ENCODE measurements at regions not wholly inside any gene's neighbourhood (a gene's known extent, or its start where the extent isn't known, plus 50 kb on each side); places are given as distances from the start of the nearest gene placed in this dataset.

GRCh38 chr7:41862261-41862660 is 159.4 kb upstream of the INHBA start:
- no peak overlapping the region for H3K4me3 ChIP-seq (ENCODE audit: control insufficient read depth in 2 of 3, extremely low read depth in 1 of 3, insufficient read depth in 2 of 3, low read depth in 1 of 3, low read length in 3 of 3)
- no peak overlapping the region for H3K4me2 ChIP-seq (ENCODE audit: control insufficient read depth, extremely low read depth, insufficient read depth, low read depth, low read length)
- no peak overlapping the region for H3K9ac ChIP-seq (ENCODE audit: control insufficient read depth, extremely low read depth, insufficient read depth, low read length)
- DNase-seq (ENCODE audit: low read depth, low spot score) (no peak), FAIRE-seq (no peak)
- dilution Hi-C loops (cut with MboI; ENCODE audit: extremely low pct_ligation_motif_present, low sequenced_read_pairs): no loop called here
- H2AFZ ChIP-seq (ENCODE audit: control insufficient read depth, low read length): no peak overlapping the region
- no peaks in the 10 kb centered on the region for H3K27me3 ChIP-seq (ENCODE audit: control insufficient read depth, extremely low read depth, insufficient read depth, low read length)
- H3K9me3 ChIP-seq (ENCODE audit: control insufficient read depth, low read depth, low read length): peaks cover 3% of the 10 kb centered on the region
- H3K79me2 ChIP-seq (ENCODE audit: control insufficient read depth, insufficient read depth, low read length): no peaks in the 10 kb centered on the region
- H3K9me1 ChIP-seq (ENCODE audit: control insufficient read depth, extremely low read depth, insufficient read depth, low read length): no peaks in the 10 kb centered on the region
- TF ChIP-seq EZH2 (IDR thresholded peaks at IDR 0.05; ENCODE audit: low read length): no peak
- no peak for TF ChIP-seq CTCF (optimal IDR thresholded peaks at IDR 0.05 in 1 of 3, IDR thresholded peaks at IDR 0.05 in 1 of 3, conservative IDR thresholded peaks at IDR 0.05 in 1 of 3; ENCODE audit: extremely low read depth in 1 of 3, insufficient read depth in 2 of 3, low read length in 3 of 3)
- H3K27ac ChIP-seq (ENCODE audit: control insufficient read depth, insufficient read depth, low read length): no peak overlapping the region
- H3K36me3 ChIP-seq (ENCODE audit: control insufficient read depth in 2 of 2, extremely low read depth in 1 of 2, insufficient read depth in 2 of 2, low read length in 2 of 2): no peaks in the 10 kb centered on the region
- no peaks in the 10 kb centered on the region for H4K20me1 ChIP-seq (ENCODE audit: control insufficient read depth, extremely low read depth, insufficient read depth, low read length)
- H3K4me1 ChIP-seq (ENCODE audit: control insufficient read depth, extremely low read depth, insufficient read depth, low read length): no peaks in the 10 kb centered on the region

GRCh38 chr7:41861642-41862041 is 158.8 kb upstream of the INHBA start:
- TF ChIP-seq CTCF (optimal IDR thresholded peaks at IDR 0.05 in 1 of 3, IDR thresholded peaks at IDR 0.05 in 1 of 3, conservative IDR thresholded peaks at IDR 0.05 in 1 of 3; ENCODE audit: extremely low read depth in 1 of 3, insufficient read depth in 2 of 3, low read length in 3 of 3) (no peak), EZH2 (IDR thresholded peaks at IDR 0.05; ENCODE audit: low read length) (no peak)
- H3K9ac ChIP-seq (ENCODE audit: control insufficient read depth, extremely low read depth, insufficient read depth, low read length): no peak overlapping the region
- no peak overlapping the region for H3K27ac ChIP-seq (ENCODE audit: control insufficient read depth, insufficient read depth, low read length)
- H2AFZ ChIP-seq (ENCODE audit: control insufficient read depth, low read length): no peak overlapping the region
- H3K4me2 ChIP-seq (ENCODE audit: control insufficient read depth, extremely low read depth, insufficient read depth, low read depth, low read length): no peak overlapping the region
- dilution Hi-C loops (cut with MboI; ENCODE audit: extremely low pct_ligation_motif_present, low sequenced_read_pairs): no loop called here
- FAIRE-seq: no peak
- no peaks in the 10 kb centered on the region for H3K9me1 ChIP-seq (ENCODE audit: control insufficient read depth, extremely low read depth, insufficient read depth, low read length)
- no peaks in the 10 kb centered on the region for H4K20me1 ChIP-seq (ENCODE audit: control insufficient read depth, extremely low read depth, insufficient read depth, low read length)
- H3K27me3 ChIP-seq (ENCODE audit: control insufficient read depth, extremely low read depth, insufficient read depth, low read length): no peaks in the 10 kb centered on the region
- H3K4me3 ChIP-seq (ENCODE audit: control insufficient read depth in 2 of 3, extremely low read depth in 1 of 3, insufficient read depth in 2 of 3, low read depth in 1 of 3, low read length in 3 of 3): no peak overlapping the region
- no peaks in the 10 kb centered on the region for H3K4me1 ChIP-seq (ENCODE audit: control insufficient read depth, extremely low read depth, insufficient read depth, low read length)
- no peaks in the 10 kb centered on the region for H3K79me2 ChIP-seq (ENCODE audit: control insufficient read depth, insufficient read depth, low read length)
- H3K36me3 ChIP-seq (ENCODE audit: control insufficient read depth in 2 of 2, extremely low read depth in 1 of 2, insufficient read depth in 2 of 2, low read length in 2 of 2): no peaks in the 10 kb centered on the region
- peaks cover 3% of the 10 kb centered on the region for H3K9me3 ChIP-seq (ENCODE audit: control insufficient read depth, low read depth, low read length)
- no peak for DNase-seq (ENCODE audit: low read depth, low spot score)

Measured in keratinocyte (primary cell).